ENCODE measurements at regions not wholly inside any gene's neighbourhood (a gene's known extent, or its start where the extent isn't known, plus 50 kb on each side); places are given as distances from the start of the nearest gene placed in this dataset.
"Not testable (repeated sequence)": the region's sequence is repeated elsewhere in the genome, so short reads cannot be mapped to it uniquely, and the experiment has no call there.

GRCh38 chr15:62357431-62357830 is 192.3 kb upstream of the C2CD4B start:
- intact Hi-C loops (cut with DNase I) = no loop called here
- no peak for DNase-seq (ENCODE audit: low spot score)

GRCh38 chr15:62359416-62359815 is 194.3 kb upstream of the C2CD4B start:
- no peak for DNase-seq (ENCODE audit: low spot score)
- intact Hi-C loops (cut with DNase I) = no loop called here

GRCh38 chr15:62360332-62361097 is 195.4 kb upstream of the C2CD4B start:
- no peak for DNase-seq (ENCODE audit: low spot score)
- intact Hi-C loops (cut with DNase I) = no loop called here

GRCh38 chr15:62362144-62362543 is 197.1 kb upstream of the C2CD4B start:
- intact Hi-C loops (cut with DNase I) = no loop called here
- no peak for DNase-seq (ENCODE audit: low spot score)

- no peak for DNase-seq (ENCODE audit: low spot score)
- intact Hi-C loops (cut with DNase I) = no loop called here
Observed at GRCh38 chr15:62362608-62363007, 197.5 kb upstream of the C2CD4B start.

- DNase-seq (ENCODE audit: low spot score) = no peak
- intact Hi-C loops (cut with DNase I) = no loop called here
Observed at GRCh38 chr15:62363913-62364312, 198.8 kb upstream of the C2CD4B start.

- DNase-seq (ENCODE audit: low spot score) = no peak
- intact Hi-C loops (cut with DNase I) = no loop called here
Observed at GRCh38 chr15:62365795-62366442, 200.8 kb upstream of the C2CD4B start.

GRCh38 chr15:62369454-62369853 is 204.4 kb upstream of the C2CD4B start:
- no peak for DNase-seq (ENCODE audit: low spot score)
- intact Hi-C loops (cut with DNase I) = no loop called here

- DNase-seq (ENCODE audit: low spot score); intact Hi-C loops (cut with DNase I): not testable (repeated sequence)
Observed at GRCh38 chr15:62371683-62372082, 206.6 kb upstream of the C2CD4B start.

- intact Hi-C loops (cut with DNase I) = no loop called here
- DNase-seq (ENCODE audit: low spot score) = no peak
Observed at GRCh38 chr15:62377736-62378480, 212.8 kb upstream of the C2CD4B start.

- intact Hi-C loops (cut with DNase I) = no loop called here
- no peak for DNase-seq (ENCODE audit: low spot score)
Observed at GRCh38 chr15:62378772-62379498, 213.8 kb upstream of the C2CD4B start.

- DNase-seq (ENCODE audit: low spot score) = no peak
- intact Hi-C loops (cut with DNase I) = no loop called here
Observed at GRCh38 chr15:62380011-62380410, 214.9 kb upstream of the C2CD4B start.

- intact Hi-C loops (cut with DNase I) = no loop called here
- DNase-seq (ENCODE audit: low spot score) = no peak
Observed at GRCh38 chr15:62382046-62382445, 217.0 kb upstream of the C2CD4B start.

- intact Hi-C loops (cut with DNase I) = loop anchor here (1.0 to 5.0 kb wide), 3 partner anchors 67 to 353 kb away; no protein-coding TSS in a partner anchor
- peak; percentile 86 for DNase-seq (ENCODE audit: low spot score)
Observed at GRCh38 chr15:62389885-62390790, 225.1 kb upstream of the C2CD4B start, which contains the start of gene TLN2. TLN2 (plus strand) TSS chr15:62390550.

GRCh38 chr15:62390791-62391640 is 225.9 kb upstream of the C2CD4B start:
- DNase-seq (ENCODE audit: low spot score) = peak; percentile 78
- intact Hi-C loops (cut with DNase I) = loop anchor here (1.0 to 5.0 kb wide), 4 partner anchors 66 to 352 kb away; no protein-coding TSS in a partner anchor

- peak; percentile 77 for DNase-seq (ENCODE audit: low spot score)
Observed at GRCh38 chr15:62391641-62392262, 226.7 kb upstream of the C2CD4B start.

GRCh38 chr15:62392376-62392775 is 227.3 kb upstream of the C2CD4B start:
- no peak for DNase-seq (ENCODE audit: low spot score)
- intact Hi-C loops (cut with DNase I) = loop anchor here (5.0 kb wide), 1 partner anchor 65 kb away; no protein-coding TSS in a partner anchor

More at GRCh38 chr15:62391641-62392262, 226.7 kb upstream of the C2CD4B start:
- intact Hi-C loops (cut with DNase I) = loop anchor here (1.0 to 5.0 kb wide), 3 partner anchors 66 to 351 kb away; no protein-coding TSS in a partner anchor
